A549 (cell line): ENCODE measurements at regions not wholly inside any gene's neighbourhood (a gene's known extent, or its start where the extent isn't known, plus 50 kb on each side); places are given as distances from the start of the nearest gene placed in this dataset.

ENCODE experiments used
- ATAC-seq, 2 experiments: fragments of 200-7000 bp in 1 of 2; fragments of >200 bp in 1 of 2; cut with Nextera tagmentation in 1 of 2; cut with Tn5 transposase in 1 of 2; 3 replicates each; pipeline versions ENCODE4 v1.8.0 to v1.9.1; 2018 to 2020; ENCODE audit warnings: mild to moderate bottlenecking in 1 of 2, moderate library complexity in 1 of 2
- CTCF ChIA-PET: fragments of 300-600 bp; sonication (Branson Sonifier 250); formaldehyde crosslinking; extraction: SDS; loops from one replicate; lab custom pipeline; 2021; ENCODE audit warnings: antibody characterized with exemption, inconsistent platforms; lab: Yijun Ruan, JAX
- POLR2A ChIA-PET: fragments of 350-600 bp; formaldehyde crosslinking; extraction: SDS; loops from one replicate; lab custom pipeline; 2021; ENCODE audit warnings: antibody characterized with exemption, inconsistent platforms; lab: Yijun Ruan, JAX
- DNase-seq, 2 experiments: peaks; one replicate each; pipeline versions ENCODE4 v3.0.0 to v3.0.0-alpha.2; 2011 to 2016; ENCODE audit warnings: low read depth in 1 of 2, low spot score in 1 of 2
- FAIRE-seq: peaks from 2 replicates; lab custom pipeline; 2011; peaks lifted over from hg19 to GRCh38; lab: Jason Lieb, UNC
- H3K27ac ChIP-seq, 2 experiments: fragments of >200 bp; sonication (Bioruptor Twin); formaldehyde crosslinking; 3 replicates each; pipeline ENCODE4 v1.5.1; 2016 to 2017
- H3K4me1 ChIP-seq: fragments of >200 bp; sonication (Bioruptor Twin); formaldehyde crosslinking; 3 replicates; pipeline ENCODE4 v1.6.1; 2016
- H3K4me2 ChIP-seq: fragments of >200 bp; sonication (Bioruptor Twin); formaldehyde crosslinking; 3 replicates; pipeline ENCODE4 v1.6.1; 2016
- H3K4me3 ChIP-seq: fragments of >200 bp; sonication (Bioruptor Twin); formaldehyde crosslinking; 3 replicates; pipeline ENCODE4 v1.5.1; 2016
- H3K9me3 ChIP-seq: fragments of >200 bp; sonication (Bioruptor Twin); formaldehyde crosslinking; 3 replicates; pipeline ENCODE4 v1.6.1; 2016
- ATOH8 ChIP-seq: fragments of 250-450 bp; sonication (Bioruptor Pico); IDR thresholded peaks from 2 replicates; pipeline ENCODE4 v1.5.0; 2020; ENCODE audit warnings: low read depth, mild to moderate bottlenecking, moderate library complexity
- BCL3 ChIP-seq: fragments of >200 bp; sonication (Bioruptor Twin); formaldehyde crosslinking; IDR thresholded peaks from 3 replicates; pipeline ENCODE4 v1.6.1; 2016
- CBX8 ChIP-seq: fragments of 200-600 bp; sonication (generic); IDR thresholded peaks from 2 replicates; pipeline ENCODE4 v1.6.1; 2016
- CEBPB ChIP-seq, 2 experiments: fragments of >200 bp in 1 of 2; sonication (Bioruptor Twin) in 1 of 2; formaldehyde crosslinking in 1 of 2; IDR thresholded peaks; 2 replicates each; pipeline ENCODE4 v1.6.1; 2012 to 2016
- CHD2 ChIP-seq: fragments of 150-350 bp; IDR thresholded peaks from 2 replicates; pipeline ENCODE4 v1.6.1; 2014; ENCODE audit warnings: low read length; ENCODE audit not compliant: partially characterized antibody
- CHD4 ChIP-seq: fragments of 200-600 bp; sonication (generic); IDR thresholded peaks from 2 replicates; pipeline ENCODE4 v1.6.1; 2016; ENCODE audit warnings: antibody characterized with exemption, mild to moderate bottlenecking, borderline replicate concordance
- CTCF ChIP-seq: fragments of >200 bp; sonication (Bioruptor Twin); formaldehyde crosslinking; IDR thresholded peaks from 3 replicates; pipeline ENCODE4 v1.5.1; 2016
- E2F6 ChIP-seq: IDR thresholded peaks from 2 replicates; pipeline ENCODE4 v1.6.1; 2012; ENCODE audit warnings: low read depth, borderline replicate concordance
- EHF ChIP-seq: fragments of 250-450 bp; sonication (Bioruptor Pico); IDR thresholded peaks from 2 replicates; pipeline ENCODE4 v1.5.0; 2020; ENCODE audit warnings: mild to moderate bottlenecking
- EHMT2 ChIP-seq: fragments of 200-600 bp; sonication (generic); IDR thresholded peaks from 2 replicates; pipeline ENCODE4 v1.6.1; 2016; ENCODE audit warnings: antibody characterized with exemption, low read depth, mild to moderate bottlenecking, moderate library complexity
- EP300 ChIP-seq, 2 experiments: fragments of >200 bp; sonication (Bioruptor Twin); formaldehyde crosslinking; IDR thresholded peaks; 2 replicates in 1 of 2; 3 replicates in 1 of 2; pipeline ENCODE4 v1.6.1; 2016 to 2017
- ESRRA ChIP-seq: fragments of 150-350 bp; IDR thresholded peaks from 2 replicates; pipeline ENCODE4 v1.6.1; 2014; ENCODE audit warnings: mild to moderate bottlenecking, low read length, borderline replicate concordance
- FOSB ChIP-seq: fragments of 250-450 bp; sonication (Bioruptor Pico); IDR thresholded peaks from 2 replicates; pipeline ENCODE4 v1.5.0; 2020; ENCODE audit warnings: mild to moderate bottlenecking, moderate library complexity
- HES2 ChIP-seq: fragments of >200 bp; sonication (Bioruptor Twin); formaldehyde crosslinking; IDR thresholded peaks from 2 replicates; pipeline ENCODE4 v1.6.1; 2016
- HEYL ChIP-seq: fragments of 250-450 bp; sonication (Bioruptor Pico); IDR thresholded peaks from 2 replicates; pipeline ENCODE4 v1.8.0; 2021; ENCODE audit warnings: mild to moderate bottlenecking, moderate library complexity
- JUNB ChIP-seq: fragments of >200 bp; sonication (Bioruptor Twin); formaldehyde crosslinking; IDR thresholded peaks from 2 replicates; pipeline ENCODE4 v1.6.1; 2016
- KDM1A ChIP-seq: fragments of 200-600 bp; sonication (generic); IDR thresholded peaks from 2 replicates; pipeline ENCODE4 v1.6.1; 2016; ENCODE audit warnings: low read depth, mild to moderate bottlenecking
- KDM5A ChIP-seq: fragments of 200-600 bp; sonication (generic); IDR thresholded peaks from 2 replicates; pipeline ENCODE4 v1.6.1; 2016; ENCODE audit warnings: antibody characterized with exemption, mild to moderate bottlenecking
- MAX ChIP-seq: IDR thresholded peaks from 2 replicates; pipeline ENCODE4 v1.6.1; 2012
- MAZ ChIP-seq: fragments of 150-350 bp; IDR thresholded peaks from 2 replicates; pipeline ENCODE4 v1.6.1; 2014; ENCODE audit warnings: antibody characterized with exemption, low read depth, low read length, borderline replicate concordance
- NFE2L2 ChIP-seq: fragments of 150-350 bp; conservative IDR thresholded peaks from 2 replicates; pipeline ENCODE4 v1.6.1; 2014; ENCODE audit warnings: low read length
- NR3C1 ChIP-seq: fragments of >200 bp; sonication (Bioruptor Twin); formaldehyde crosslinking; IDR thresholded peaks from 3 replicates; pipeline ENCODE4 v1.6.1; 2017
- POLR2A ChIP-seq: IDR thresholded peaks from 2 replicates; pipeline ENCODE4 v1.6.1; 2012; ENCODE audit warnings: mild to moderate bottlenecking, low read length
- RAD21 ChIP-seq, 2 experiments: fragments of >200 bp in 1 of 2; sonication (Bioruptor Twin) in 1 of 2; formaldehyde crosslinking in 1 of 2; IDR thresholded peaks in 1 of 2; conservative IDR thresholded peaks in 1 of 2; 2 replicates in 1 of 2; 3 replicates in 1 of 2; pipeline ENCODE4 v1.6.1; 2012 to 2018; ENCODE audit warnings: inconsistent platforms in 1 of 2
- SMC3 ChIP-seq: fragments of >200 bp; sonication (Bioruptor Twin); formaldehyde crosslinking; IDR thresholded peaks from 3 replicates; pipeline ENCODE4 v1.6.1; 2018; ENCODE audit warnings: inconsistent platforms
- SREBF2 ChIP-seq: fragments of 450-650 bp; IDR thresholded peaks from 2 replicates; pipeline ENCODE4 v1.6.1; 2014; ENCODE audit warnings: mild to moderate bottlenecking, moderate library complexity
- ZC3H11A ChIP-seq: fragments of 450-650 bp; IDR thresholded peaks from 2 replicates; pipeline ENCODE4 v1.6.1; 2014; ENCODE audit warnings: antibody characterized with exemption, mild to moderate bottlenecking
- WGBS: methylation state at CpG from one replicate; pipeline ENCODE4 v1.1.6; 2017; ENCODE audit errors: missing lambda C conversion rate; 5-methylcytosine and 5-hydroxymethylcytosine counted together

GRCh38 chr21:36589352-36589971 is 109.5 kb upstream of the SIM2 start:
- CTCF ChIA-PET, result interaction anchor here (1.4 kb wide), 1 partner anchor 11 kb away, joined by 5 read pairs; no protein-coding TSS in a partner anchor
- 38% methylated on average over 10 of the region's 10 CpGs for WGBS

More at GRCh38 chr21:36589352-36589971, 109.5 kb upstream of the SIM2 start:
- Histone ChIP-seq H3K27ac (0 out of 6 replicates have a peak overlapping the region, but pooled peaks of 1 of the 2 experiments have one; percentile 47), H3K9me3 (no peaks in the 10 kb centered on the region), H3K4me1 (peaks cover 10% of the 10 kb centered on the region), H3K4me3 (no peak overlapping the region), H3K4me2 (no peak overlapping the region)
- FAIRE-seq (no peak), ATAC-seq (peak in 1 of 2 experiments; percentile 66; a peak in 3 of 6 replicates), DNase-seq (peak in 1 of 2 experiments; percentile 24)
- POLR2A ChIA-PET, result no interaction called here
- no peak for TF ChIP-seq JUNB
- TF ChIP-seq POLR2A, result no peak
- TF ChIP-seq E2F6, result no peak
- TF ChIP-seq CHD2, result no peak
- TF ChIP-seq EHF (CRISPR knock-in tag), result no peak
- peak; percentile 46 for TF ChIP-seq CTCF
- no peak for TF ChIP-seq HES2
- TF ChIP-seq HEYL (CRISPR knock-in tag), result no peak
- TF ChIP-seq SMC3, result no peak; the same call in 2 of the 3 replicates
- no peak for TF ChIP-seq BCL3
- TF ChIP-seq ZC3H11A, result no peak
- peak; percentile 54 to 59; a peak in 4 of 5 replicates for TF ChIP-seq RAD21 (conservative IDR thresholded peaks at IDR 0.05 in 1 of 2, IDR thresholded peaks at IDR 0.05 in 1 of 2)
- no peak for TF ChIP-seq KDM5A
- no peak for TF ChIP-seq CEBPB (IDR thresholded peaks at IDR 0.05)
- no peak for TF ChIP-seq ESRRA
- no peak for TF ChIP-seq NFE2L2
- TF ChIP-seq EHMT2, result no peak
- no peak for TF ChIP-seq SREBF2
- TF ChIP-seq CBX8, result no peak
- TF ChIP-seq FOSB (CRISPR knock-in tag), result no peak
- TF ChIP-seq ATOH8, result no peak
- no peak for TF ChIP-seq NR3C1
- TF ChIP-seq CHD4, result no peak
- TF ChIP-seq MAZ, result no peak
- TF ChIP-seq KDM1A, result no peak
- TF ChIP-seq EP300 (IDR thresholded peaks at IDR 0.05), result no peak
- TF ChIP-seq MAX, result 0 out of 2 replicates have a peak, but pooled peaks have one; percentile 38
